ENCODE measurements at regions not wholly inside any gene's neighbourhood (a gene's known extent, or its start where the extent isn't known, plus 50 kb on each side); places are given as distances from the start of the nearest gene placed in this dataset.

GRCh38 chr10:130361351-130362105, 225.3 kb downstream of the GLRX3 start:
- Mint-ChIP-seq H3K9me3 (no peaks in the 10 kb centered on the region), H3K27me3 (ENCODE audit: low read depth) (no peaks in the 10 kb centered on the region), H3K36me3 (ENCODE audit: low read depth) (no peaks in the 10 kb centered on the region), H3K27ac (no peak overlapping the region), H3K4me3 (no peak overlapping the region), H3K4me1 (ENCODE audit: low read depth) (no peaks in the 10 kb centered on the region)
- no peak for DNase-seq (ENCODE audit: low spot score)

GRCh38 chr10:130362308-130362761, 226.1 kb downstream of the GLRX3 start:
- Mint-ChIP-seq H3K27ac (no peak overlapping the region), H3K9me3 (no peaks in the 10 kb centered on the region), H3K27me3 (ENCODE audit: low read depth) (no peaks in the 10 kb centered on the region)

DNA sequence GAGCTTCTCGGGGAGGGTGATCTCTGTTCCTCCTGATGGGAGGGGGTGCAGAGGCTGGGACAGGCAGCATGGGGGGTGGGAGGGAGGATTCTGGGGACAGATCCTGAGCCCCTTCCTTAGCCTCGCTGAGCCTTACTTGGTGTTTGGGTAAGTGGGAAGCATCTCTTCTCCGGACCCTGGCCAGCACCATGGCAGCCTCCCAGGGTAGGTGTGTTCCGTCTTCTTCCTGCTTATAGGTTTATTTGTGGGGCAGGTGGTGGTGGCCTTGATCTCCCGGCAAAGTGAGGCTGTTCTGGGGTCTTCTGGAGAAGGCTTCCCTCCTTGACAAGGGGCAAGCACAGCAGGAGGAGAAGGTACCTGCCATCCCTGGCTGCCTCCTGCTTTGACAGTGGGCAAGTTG, 226.9 kb downstream of the GLRX3 start:
- Mint-ChIP-seq H3K27ac (no peak overlapping the region), H3K27me3 (ENCODE audit: low read depth) (no peaks in the 10 kb centered on the region), H3K36me3 (ENCODE audit: low read depth) (no peaks in the 10 kb centered on the region), H3K4me3 (no peak overlapping the region), H3K9me3 (no peaks in the 10 kb centered on the region), H3K4me1 (ENCODE audit: low read depth) (no peaks in the 10 kb centered on the region)
- no peak for DNase-seq (ENCODE audit: low spot score)

More at GRCh38 chr10:130362308-130362761, 226.1 kb downstream of the GLRX3 start:
- Mint-ChIP-seq H3K4me1 (ENCODE audit: low read depth) (no peaks in the 10 kb centered on the region), H3K4me3 (no peak overlapping the region), H3K36me3 (ENCODE audit: low read depth) (no peaks in the 10 kb centered on the region)
- DNase-seq (ENCODE audit: low spot score), result no peak

DNA sequence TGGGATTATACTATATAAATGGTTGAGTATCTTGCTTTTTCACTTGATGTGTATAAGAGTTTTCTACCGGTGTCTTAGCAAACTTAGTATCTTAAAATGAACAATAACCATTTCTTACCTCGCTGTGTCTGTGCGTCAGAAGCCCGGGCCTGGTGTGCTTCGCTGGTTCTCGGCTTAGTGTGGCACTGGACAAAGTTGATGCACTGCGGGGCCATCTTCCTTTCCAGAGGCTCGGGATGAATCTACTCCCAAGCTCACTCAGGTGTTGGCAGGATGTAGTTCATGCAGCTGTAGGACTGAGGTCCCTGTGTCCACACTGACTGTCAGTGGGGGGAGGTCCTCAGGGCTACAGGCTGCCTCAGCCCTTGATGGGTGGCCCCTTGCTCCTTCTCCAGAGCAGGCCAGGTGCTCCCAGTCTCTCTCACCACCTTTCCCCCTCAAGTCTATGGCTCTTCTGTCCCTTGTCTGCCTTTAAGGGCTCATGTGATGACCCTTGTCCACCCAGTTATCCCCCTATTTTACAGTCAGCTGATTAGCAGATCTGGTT, 227.8 kb downstream of the GLRX3 start:
- H3K9me3 Mint-ChIP-seq, result no peaks in the 10 kb centered on the region
- H3K4me1 Mint-ChIP-seq (ENCODE audit: low read depth), result no peaks in the 10 kb centered on the region
- no peak overlapping the region for H3K27ac Mint-ChIP-seq
- DNase-seq (ENCODE audit: low spot score), result no peak
- no peak overlapping the region for H3K4me3 Mint-ChIP-seq
- no peaks in the 10 kb centered on the region for H3K27me3 Mint-ChIP-seq (ENCODE audit: low read depth)
- H3K36me3 Mint-ChIP-seq (ENCODE audit: low read depth), result no peaks in the 10 kb centered on the region

- Mint-ChIP-seq H3K27ac (no peak overlapping the region), H3K4me1 (ENCODE audit: low read depth) (no peaks in the 10 kb centered on the region), H3K36me3 (ENCODE audit: low read depth) (no peaks in the 10 kb centered on the region), H3K27me3 (ENCODE audit: low read depth) (no peaks in the 10 kb centered on the region), H3K9me3 (no peaks in the 10 kb centered on the region), H3K4me3 (no peak overlapping the region)
- DNase-seq (ENCODE audit: low spot score), result no peak
Observed at GRCh38 chr10:130364631-130365411, 228.6 kb downstream of the GLRX3 start.

GRCh38 chr10:130368761-130369560, 232.8 kb downstream of the GLRX3 start:
- no peaks in the 10 kb centered on the region for H3K9me3 Mint-ChIP-seq
- no peaks in the 10 kb centered on the region for H3K4me1 Mint-ChIP-seq (ENCODE audit: low read depth)
- no peak overlapping the region for H3K27ac Mint-ChIP-seq
- no peaks in the 10 kb centered on the region for H3K36me3 Mint-ChIP-seq (ENCODE audit: low read depth)
- H3K27me3 Mint-ChIP-seq (ENCODE audit: low read depth), result no peaks in the 10 kb centered on the region
- H3K4me3 Mint-ChIP-seq, result no peak overlapping the region
- DNase-seq (ENCODE audit: low spot score), result no peak

DNA sequence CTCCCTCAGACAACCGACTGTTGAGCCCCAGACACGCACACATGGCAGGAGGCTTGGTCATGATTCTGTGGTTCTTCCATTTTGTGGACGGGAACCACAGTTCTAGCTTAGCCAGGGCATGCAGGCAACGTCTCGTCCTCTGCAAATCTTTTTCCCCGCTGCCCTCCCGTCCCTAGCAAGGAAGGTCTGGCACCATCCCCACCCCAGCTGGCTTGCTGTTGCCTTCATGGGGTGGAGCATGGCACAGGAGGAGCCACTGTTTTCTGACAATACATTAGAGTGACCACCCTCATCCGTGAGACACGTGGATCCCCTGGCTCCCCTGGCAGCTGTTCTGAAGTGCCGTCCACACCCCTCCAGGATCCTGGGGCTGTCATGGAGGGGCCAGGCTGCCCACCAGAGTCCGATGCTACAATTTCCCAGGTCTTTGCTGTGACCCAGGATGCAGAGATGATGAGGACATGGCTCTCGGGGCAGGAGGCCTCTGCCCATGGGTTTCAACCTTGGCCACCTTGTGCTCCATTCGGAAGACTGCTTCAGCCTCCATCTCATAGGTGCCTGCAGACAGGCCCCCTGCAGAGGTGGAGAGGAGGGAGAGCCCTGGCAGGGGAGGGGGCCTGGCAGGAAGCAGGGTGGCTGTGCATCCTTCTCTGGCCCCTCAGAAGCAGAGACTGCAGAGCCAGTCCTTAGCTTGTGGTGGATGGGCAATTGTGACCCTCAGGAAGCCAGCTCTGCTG, 233.6 kb downstream of the GLRX3 start:
- H3K27ac Mint-ChIP-seq, result no peak overlapping the region
- DNase-seq (ENCODE audit: low spot score), result no peak
- no peaks in the 10 kb centered on the region for H3K4me1 Mint-ChIP-seq (ENCODE audit: low read depth)
- no peaks in the 10 kb centered on the region for H3K27me3 Mint-ChIP-seq (ENCODE audit: low read depth)
- no peaks in the 10 kb centered on the region for H3K36me3 Mint-ChIP-seq (ENCODE audit: low read depth)
- no peak overlapping the region for H3K4me3 Mint-ChIP-seq
- no peaks in the 10 kb centered on the region for H3K9me3 Mint-ChIP-seq

GRCh38 chr10:130370721-130371120, 234.5 kb downstream of the GLRX3 start:
- Mint-ChIP-seq H3K4me3 (no peak overlapping the region), H3K27ac (no peak overlapping the region), H3K9me3 (no peaks in the 10 kb centered on the region), H3K36me3 (ENCODE audit: low read depth) (no peaks in the 10 kb centered on the region), H3K4me1 (ENCODE audit: low read depth) (no peaks in the 10 kb centered on the region), H3K27me3 (ENCODE audit: low read depth) (no peaks in the 10 kb centered on the region)
- no peak for DNase-seq (ENCODE audit: low spot score)

- DNase-seq (ENCODE audit: low spot score), result no peak
- Mint-ChIP-seq H3K27me3 (ENCODE audit: low read depth) (no peaks in the 10 kb centered on the region), H3K9me3 (no peaks in the 10 kb centered on the region), H3K4me3 (no peak overlapping the region), H3K36me3 (ENCODE audit: low read depth) (no peaks in the 10 kb centered on the region), H3K27ac (no peak overlapping the region), H3K4me1 (ENCODE audit: low read depth) (no peaks in the 10 kb centered on the region)
Observed at GRCh38 chr10:130371156-130371555, 235.0 kb downstream of the GLRX3 start.

DNA sequence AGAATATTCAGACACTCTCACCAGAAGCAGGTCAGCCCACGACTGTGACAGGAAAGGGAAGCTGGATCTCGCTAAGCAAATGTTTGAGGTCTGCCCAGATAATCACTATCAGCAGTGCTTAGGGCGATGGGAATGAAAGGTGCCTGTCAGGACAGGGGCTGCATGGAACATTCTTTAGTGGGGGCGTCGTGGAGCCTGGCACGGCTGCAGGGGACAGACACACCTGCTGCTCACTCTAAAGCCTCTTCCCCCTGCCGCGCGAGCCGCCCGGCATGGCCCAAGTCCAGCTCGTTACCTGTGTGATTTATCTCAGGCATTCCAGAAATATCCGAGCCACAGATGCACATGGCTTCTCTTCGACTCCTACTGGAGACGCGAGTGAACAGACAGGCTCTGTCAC, 235.5 kb downstream of the GLRX3 start:
- no peaks in the 10 kb centered on the region for H3K27me3 Mint-ChIP-seq (ENCODE audit: low read depth)
- no peak for DNase-seq (ENCODE audit: low spot score)
- H3K27ac Mint-ChIP-seq, result no peak overlapping the region
- H3K9me3 Mint-ChIP-seq, result no peaks in the 10 kb centered on the region
- no peaks in the 10 kb centered on the region for H3K36me3 Mint-ChIP-seq (ENCODE audit: low read depth)
- no peak overlapping the region for H3K4me3 Mint-ChIP-seq
- H3K4me1 Mint-ChIP-seq (ENCODE audit: low read depth), result no peaks in the 10 kb centered on the region

- no peaks in the 10 kb centered on the region for H3K36me3 Mint-ChIP-seq (ENCODE audit: low read depth)
- no peaks in the 10 kb centered on the region for H3K27me3 Mint-ChIP-seq (ENCODE audit: low read depth)
- H3K27ac Mint-ChIP-seq, result no peak overlapping the region
- no peak for DNase-seq (ENCODE audit: low spot score)
- no peak overlapping the region for H3K4me3 Mint-ChIP-seq
- H3K9me3 Mint-ChIP-seq, result no peaks in the 10 kb centered on the region
- H3K4me1 Mint-ChIP-seq (ENCODE audit: low read depth), result no peaks in the 10 kb centered on the region
Observed at GRCh38 chr10:130372222-130372621, 236.0 kb downstream of the GLRX3 start.

GRCh38 chr10:130372866-130373265, 236.7 kb downstream of the GLRX3 start:
- Mint-ChIP-seq H3K27ac (no peak overlapping the region), H3K27me3 (ENCODE audit: low read depth) (no peaks in the 10 kb centered on the region), H3K9me3 (no peaks in the 10 kb centered on the region), H3K36me3 (ENCODE audit: low read depth) (no peaks in the 10 kb centered on the region), H3K4me3 (no peak overlapping the region), H3K4me1 (ENCODE audit: low read depth) (no peaks in the 10 kb centered on the region)
- no peak for DNase-seq (ENCODE audit: low spot score)

GRCh38 chr10:130377986-130378540, 241.9 kb downstream of the GLRX3 start:
- Mint-ChIP-seq H3K36me3 (ENCODE audit: low read depth) (no peaks in the 10 kb centered on the region), H3K9me3 (peaks cover 4% of the 10 kb centered on the region), H3K27me3 (ENCODE audit: low read depth) (no peaks in the 10 kb centered on the region), H3K27ac (no peak overlapping the region), H3K4me1 (ENCODE audit: low read depth) (no peaks in the 10 kb centered on the region), H3K4me3 (no peak overlapping the region)
- DNase-seq (ENCODE audit: low spot score), result no peak
